Embryonic facial prominence (tissue), 1 donor: ENCODE measurements at regions not wholly inside any gene's neighbourhood (a gene's known extent, or its start where the extent isn't known, plus 50 kb on each side); places are given as distances from the start of the nearest gene placed in this dataset.

Experiments
- DNase-seq: peaks from one replicate; pipeline ENCODE4 v3.0.0-alpha.2; 2016; ENCODE audit errors: extremely low spot score

DNA sequence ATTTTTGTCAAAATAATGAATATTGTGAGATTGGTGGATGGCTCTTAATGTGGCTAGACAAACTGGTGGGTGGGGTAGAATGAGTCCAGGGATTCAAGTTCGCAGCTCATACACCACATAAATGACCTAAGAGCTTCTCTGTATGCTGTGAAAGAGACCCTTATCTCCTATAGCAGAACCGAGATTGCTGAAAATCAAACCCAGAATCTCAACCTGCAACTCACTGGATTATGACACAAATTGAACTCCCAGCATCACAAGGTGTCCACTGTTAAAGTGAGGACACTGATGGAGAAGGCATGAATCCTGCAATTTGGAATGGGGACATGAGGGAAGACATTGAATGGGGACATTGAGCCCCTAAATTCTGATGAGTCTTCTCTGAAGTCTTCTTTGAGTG is 51.3 kb upstream of the CNKSR3 start:
- DNase-seq: no peak

DNA sequence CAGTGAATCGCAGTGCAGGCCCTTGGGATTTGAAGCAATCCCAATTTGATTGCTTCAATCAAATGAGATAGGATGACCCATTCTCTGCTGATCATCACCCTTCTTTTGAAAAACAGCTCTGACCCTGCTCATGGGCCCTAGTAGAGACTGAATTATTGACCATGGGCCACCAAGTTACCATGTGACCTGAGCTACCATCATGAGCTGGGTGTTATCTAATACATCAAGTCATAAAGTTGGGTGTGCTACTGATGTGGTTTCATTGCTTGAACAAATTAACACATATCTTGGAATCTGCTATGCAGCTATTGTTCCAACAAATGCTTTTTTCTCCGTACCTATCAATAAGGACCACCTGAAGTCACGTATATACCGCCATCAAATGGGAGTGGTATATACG is 54.8 kb upstream of the CNKSR3 start:
- no peak for DNase-seq

DNA sequence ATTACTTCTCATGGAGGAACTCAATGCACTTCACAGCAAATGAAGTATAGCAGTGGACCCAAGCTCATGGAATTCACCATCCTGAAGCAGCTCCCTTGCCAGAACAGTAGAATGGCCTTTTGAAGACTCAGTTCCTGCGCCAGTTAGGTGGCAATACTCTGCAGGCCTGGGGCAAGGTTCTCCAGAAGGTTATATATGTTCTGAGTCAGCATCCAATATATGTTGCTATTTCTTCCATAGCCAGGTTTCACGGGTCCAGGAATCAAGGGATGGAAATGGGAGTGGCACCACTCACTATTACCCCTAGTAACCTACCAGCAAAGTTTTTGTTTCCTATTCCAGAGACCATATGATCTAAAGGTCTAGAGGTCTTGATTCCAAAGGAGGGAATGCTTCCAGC is 56.4 kb upstream of the CNKSR3 start:
- no peak for DNase-seq

DNA sequence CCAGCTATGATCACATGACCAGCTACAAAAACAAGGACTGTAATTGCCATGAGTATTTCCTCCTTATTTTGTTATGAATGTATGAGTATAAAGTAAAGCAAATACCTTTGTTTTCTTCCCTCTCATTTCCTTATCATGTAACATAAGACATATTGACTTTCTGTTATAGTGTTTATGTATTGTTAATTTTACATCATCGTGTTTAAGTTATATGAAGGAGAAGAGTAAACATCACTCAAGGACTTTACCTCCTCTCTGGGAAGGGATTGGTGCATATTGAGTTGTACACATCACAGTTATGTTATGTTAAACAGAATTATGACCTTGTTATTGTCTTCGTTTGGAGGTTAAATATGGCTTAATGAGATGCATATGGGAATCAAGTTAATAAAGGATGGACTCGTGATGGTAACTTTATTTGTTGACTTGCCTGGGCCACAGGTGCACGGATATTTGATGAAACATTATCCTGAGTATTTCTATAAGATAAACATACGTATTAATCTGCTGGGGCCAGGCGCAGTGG is 57.3 kb upstream of the CNKSR3 start:
- no peak for DNase-seq

DNA sequence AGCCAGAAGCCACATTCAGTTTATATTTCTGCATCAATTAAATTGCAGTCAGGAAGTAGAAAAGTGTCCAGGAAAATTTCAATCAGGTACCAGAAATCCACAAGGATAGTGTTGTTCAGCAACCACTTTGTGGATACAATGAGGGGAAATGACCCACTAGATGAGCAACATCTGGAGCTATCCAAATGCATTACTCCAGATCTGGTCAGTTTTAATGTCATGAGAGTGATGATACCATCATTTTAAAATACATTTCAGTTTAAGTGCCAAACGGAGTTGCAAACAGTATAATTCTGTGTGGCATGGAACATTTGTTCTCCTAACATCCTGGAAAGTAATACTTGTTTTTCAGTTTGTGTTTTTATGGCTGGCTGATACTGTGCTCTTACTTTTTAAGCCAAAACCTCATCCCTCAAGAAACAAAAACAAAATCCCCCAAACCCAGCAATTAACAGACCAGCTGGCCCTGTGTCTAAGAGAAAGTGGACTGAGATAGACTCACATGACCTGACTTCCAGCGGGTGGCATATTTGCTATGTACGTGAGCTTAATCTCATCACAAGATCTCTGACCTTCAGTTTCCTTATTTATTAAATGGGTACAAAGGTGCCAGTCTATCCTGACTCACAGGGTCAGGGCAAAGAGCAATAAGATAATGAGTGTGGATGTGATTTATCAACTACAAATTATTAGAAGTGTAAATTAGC is 58.8 kb upstream of the CNKSR3 start:
- DNase-seq: no peak

DNA sequence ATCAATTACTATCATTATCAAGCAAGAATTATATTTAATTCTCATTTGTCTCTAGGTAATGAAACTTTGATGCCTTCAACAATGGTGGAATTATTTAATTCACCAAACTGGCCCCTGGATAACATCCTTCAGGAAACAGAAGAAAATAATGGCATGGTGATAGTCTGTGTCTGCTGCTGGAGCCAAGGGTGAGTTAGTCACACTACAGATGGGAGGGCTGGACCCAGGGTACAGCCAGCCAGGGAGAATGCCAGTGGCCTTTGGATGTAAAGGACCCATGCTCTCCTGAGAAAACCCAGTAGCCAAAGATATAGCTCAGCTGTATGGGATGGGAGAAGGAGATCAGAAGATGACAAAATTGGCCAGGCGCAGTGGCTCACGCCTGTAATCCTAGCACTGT is 60.0 kb upstream of the CNKSR3 start:
- DNase-seq: no peak

DNA sequence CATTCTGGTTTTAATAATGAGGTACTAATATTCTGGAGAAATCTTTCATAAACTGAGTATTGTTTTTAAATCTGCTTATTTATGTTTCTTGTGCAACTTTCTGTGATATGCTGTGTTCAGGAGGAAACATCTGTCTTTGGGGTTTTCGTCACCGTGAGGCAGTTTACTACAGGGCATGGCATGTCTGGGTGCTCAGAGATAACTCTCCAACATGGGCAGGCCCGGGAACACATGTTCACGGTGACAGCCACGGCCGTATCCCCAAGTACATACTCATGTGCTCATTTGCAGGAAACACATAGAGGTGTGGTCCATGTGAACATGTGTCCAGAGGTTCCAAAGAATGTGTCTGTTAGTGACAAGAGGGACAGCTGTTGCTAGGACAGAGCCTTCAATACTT is 62.1 kb upstream of the CNKSR3 start:
- DNase-seq: no peak

DNA sequence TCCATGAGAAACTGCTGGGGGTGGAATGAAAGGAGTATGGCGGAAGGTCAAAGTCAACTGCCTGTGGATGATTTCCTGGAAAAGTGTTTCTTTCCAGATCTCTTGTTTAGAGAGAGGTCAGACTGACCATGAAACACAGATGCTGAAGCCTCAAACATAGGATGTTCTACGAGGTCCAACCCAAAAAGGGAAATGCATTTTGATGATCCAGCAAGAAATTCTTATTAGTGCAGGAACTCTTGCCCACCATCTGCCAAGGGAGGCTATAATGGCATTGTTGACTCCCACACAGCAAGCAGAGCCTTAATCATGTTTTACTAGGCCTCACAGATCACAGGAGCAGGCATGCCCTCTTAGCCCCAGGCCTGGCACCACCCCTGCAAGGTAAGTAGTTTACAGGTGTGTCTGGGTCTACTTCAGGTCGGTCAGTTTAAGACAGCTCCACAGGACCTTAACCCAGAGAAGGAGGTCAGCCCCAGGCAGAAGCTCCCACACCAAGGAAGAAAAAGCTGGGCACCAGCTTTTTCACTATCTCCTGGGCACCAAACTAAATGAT is 67.6 kb upstream of the CNKSR3 start:
- no peak for DNase-seq

DNA sequence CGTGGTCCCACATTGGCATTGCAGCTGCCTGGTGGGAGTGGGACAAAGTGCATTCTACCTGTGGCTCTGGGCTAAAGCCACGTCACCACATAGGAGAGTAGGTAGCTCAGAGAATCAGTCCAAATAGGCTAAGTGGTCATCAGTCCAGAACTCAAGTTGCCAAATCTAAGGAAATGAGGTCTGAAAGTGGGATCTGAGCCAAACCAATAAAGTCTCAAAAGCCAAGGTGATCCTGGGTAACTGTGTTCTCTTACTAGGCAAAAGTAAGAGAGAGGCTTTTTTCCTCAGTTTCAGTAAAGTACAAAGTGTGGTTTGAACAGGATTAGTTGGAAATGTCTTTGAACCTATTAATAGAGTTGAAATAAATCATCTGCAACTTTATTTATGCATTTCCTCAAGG is 68.6 kb upstream of the CNKSR3 start:
- no peak for DNase-seq

DNA sequence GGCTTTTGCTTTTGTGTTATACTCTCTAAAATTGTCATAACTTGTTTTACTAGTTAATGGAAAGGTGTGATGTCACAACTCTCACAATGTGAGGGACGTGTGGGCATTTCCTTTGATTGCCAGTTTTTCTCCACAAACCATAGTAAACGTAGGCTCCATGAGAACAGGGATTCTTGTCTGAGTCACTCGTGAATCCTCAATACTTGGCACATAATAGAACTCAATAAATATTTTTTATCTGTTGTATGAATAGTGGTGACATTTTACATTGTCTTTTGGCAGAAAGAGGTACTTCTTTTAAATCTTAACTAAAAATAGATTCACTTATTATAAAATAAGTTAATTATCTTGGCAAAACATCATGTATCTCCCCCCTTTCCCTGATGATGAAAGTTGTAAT is 69.0 kb upstream of the CNKSR3 start:
- no peak for DNase-seq

DNA sequence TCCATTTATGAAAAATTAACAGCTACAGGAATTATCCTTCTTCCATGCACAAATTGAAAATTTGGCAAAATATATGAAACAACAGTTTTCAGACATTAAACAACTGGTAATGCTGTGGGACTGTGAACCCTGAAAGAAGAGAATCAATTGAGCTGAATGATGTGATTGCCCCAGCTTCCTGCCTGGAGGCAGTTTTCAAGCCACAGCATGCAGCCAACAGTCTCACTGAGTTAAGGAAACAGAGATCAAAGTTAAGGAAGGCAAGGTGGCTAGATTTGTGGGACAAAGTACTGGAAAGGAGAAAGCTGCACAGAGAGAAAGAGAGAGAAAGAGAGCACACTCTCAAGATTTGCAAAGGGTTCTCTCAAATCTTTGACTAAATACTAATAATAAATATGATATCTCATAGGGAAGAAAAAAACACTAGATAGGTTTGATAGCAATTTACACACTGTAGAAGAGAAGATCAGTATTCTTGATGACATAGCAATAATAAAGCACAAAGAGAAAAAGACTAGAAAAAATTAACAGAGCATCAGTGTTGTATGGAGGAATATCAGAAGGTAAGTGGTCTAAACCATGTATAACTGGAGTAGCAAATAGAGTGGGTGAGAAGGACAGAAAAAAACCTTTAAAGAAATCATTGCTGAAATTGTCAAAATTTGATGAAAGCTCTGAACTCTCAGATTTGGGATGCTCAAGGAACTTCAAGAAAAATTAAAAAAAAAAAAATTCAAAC is 70.1 kb upstream of the CNKSR3 start:
- no peak for DNase-seq

DNA sequence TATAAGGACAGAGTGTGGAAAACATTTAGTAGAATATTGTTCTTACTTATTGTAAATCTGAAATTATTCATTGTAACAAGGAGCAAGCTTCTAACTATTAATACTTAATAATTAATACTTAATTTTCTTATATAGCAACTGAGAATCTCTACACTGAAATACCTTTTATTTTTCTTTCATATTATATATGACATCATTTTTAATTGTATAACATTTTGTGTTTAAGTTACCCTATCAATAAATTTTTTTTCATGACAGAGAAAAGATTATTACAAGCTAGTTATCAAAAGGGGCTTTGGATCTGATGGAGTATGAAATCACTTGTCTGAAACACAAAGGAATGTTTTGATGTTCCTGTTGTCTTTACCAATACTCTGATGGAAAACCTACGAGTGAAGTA is 72.2 kb upstream of the CNKSR3 start:
- no peak for DNase-seq

DNA sequence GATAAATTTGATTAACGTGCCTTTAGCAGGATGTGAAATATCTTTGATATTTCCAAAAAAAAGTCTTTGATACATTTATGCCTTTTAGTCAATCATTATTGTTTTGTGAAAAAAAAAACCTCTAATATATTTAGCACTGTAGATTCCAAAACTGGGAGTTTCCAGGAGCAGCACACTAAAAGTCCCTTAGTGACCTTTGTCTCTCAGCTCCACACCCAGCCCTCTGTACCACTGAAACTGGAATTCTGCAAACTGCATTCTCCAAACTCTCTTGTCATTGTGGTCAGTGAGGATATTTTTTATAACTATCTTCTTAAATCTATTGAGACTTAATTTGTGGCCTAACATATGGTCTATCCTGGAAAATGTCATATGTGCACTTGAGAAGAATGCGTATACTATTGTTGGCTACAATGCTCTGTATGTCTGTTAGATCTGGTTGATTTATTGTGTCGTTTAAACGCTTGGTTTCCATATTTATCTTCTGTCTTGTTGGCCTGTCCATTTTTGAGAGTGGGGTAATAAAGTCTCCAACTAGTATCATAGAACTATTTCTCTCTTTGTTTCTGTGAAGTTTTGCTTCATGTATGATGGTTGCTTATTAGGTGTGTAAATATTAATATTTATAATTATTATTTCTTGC is 73.2 kb upstream of the CNKSR3 start:
- no peak for DNase-seq

DNA sequence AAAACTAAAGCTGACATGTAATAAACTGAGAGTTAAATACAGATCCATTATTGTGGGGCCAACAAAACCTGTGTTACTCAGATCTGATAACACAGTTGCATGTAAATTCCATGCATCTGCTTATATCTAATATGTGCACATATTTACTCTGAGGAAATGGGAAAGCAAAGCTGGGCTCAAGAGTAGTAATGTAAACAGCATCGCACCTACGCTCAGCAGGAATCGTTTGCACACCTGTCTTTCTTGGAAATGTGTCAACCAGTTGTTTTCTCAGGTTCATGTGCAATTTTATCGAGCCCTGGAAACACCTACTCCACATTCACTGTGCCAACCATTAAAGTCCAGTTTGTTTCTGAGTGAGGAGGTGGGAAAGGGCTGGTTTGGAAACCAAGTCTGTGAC is 80.3 kb upstream of the CNKSR3 start:
- DNase-seq: no peak

DNA sequence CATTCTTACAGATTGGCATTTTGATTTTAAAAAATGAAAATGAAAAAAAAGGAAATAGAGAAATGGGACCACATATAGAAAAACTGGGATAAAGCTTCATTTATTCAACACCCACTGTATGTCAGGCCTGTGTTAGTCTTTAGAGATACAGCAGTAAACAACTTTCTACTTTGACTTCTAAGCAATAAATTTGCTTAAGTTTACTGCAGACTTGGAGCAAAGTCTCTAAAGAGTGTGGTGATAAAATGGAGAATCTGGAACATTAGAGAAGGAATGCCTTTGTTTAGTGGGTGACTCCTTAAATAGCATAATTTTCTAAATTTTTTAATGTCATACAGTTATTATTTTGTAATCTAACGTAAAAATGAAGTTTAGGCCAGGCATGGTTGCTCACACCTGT is 80.7 kb upstream of the CNKSR3 start:
- DNase-seq: no peak

DNA sequence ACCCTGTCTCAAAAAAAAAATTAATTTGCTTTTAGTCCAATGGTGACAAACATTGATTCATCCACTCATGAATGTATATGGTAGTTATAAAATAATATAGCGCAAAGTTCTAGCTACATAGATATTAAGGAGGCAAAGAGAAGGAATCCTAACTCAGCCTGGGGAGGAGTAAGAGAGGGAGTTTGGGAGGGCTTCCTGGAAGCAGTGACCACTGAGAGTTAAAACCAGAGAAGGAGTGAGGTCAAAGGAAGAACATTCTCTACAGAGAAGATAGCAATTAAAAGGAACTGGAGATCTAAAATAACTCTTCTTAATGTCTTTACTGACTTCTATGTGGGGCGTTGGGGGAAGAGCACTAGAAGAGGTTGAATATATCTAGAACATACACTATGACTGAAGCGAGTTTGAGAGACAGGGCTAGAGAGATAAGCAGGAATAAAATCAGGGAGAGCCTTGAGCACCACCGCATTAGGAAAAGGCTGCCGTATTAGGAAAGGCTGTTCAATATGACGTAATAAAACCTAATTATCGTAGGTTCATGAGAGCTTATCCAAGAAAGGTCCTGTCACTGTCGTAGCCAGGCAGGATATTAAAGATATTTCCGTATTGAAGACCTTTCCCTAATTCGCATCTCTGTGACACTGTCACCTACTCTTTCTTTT is 81.8 kb upstream of the CNKSR3 start:
- no peak for DNase-seq

DNA sequence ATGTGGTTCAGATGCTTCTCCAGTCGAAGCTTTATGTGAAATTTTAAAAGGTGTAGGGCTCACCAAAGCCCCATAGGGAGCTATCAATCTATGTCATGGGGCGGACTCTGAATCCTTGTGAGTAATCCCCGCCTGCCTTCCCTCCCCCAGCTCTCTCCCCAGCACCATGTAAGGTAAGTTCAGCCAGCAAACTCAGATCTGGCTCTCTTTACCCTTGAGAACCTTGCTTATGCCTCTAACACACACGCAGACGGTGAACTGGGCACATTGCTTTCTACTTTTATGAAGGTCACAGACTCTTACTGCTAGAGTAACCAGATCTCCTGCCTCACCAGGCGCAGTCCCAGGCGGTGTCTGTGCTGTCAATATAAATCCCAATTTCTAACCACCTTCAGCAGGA is 82.6 kb upstream of the CNKSR3 start:
- DNase-seq: no peak

DNA sequence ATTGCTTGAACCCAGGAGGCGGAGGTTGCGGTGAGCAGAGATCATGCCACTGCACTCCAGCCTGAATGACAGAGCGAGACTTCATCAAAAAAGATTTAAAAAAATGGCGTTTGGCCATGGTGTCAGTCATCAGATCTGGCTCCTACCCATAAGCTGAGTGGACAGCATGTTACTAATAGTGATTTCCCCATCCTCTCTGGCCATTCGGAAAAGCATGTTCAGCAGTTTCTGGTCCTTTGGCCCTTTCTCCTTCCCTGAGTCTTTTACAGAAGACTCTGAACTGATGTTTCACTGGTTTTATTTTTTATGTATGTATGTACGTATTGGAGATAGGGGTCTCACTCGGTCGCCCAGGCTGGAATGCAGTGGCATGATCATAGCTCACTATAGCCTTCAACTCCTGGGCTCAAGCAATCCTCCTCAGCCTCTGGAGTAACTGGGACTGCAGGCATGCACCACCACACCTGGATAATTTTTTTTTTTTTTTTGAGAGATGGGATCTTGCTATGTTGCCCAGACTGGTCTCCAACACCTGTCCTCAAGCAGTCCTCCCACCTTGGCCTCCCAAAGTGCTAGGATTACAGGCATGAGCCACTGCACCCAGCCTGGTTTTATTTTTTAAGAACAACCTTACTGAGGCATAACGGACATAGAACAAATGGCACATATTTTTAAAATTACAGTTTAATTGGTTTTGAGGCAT is 84.2 kb upstream of the CNKSR3 start:
- DNase-seq: no peak

DNA sequence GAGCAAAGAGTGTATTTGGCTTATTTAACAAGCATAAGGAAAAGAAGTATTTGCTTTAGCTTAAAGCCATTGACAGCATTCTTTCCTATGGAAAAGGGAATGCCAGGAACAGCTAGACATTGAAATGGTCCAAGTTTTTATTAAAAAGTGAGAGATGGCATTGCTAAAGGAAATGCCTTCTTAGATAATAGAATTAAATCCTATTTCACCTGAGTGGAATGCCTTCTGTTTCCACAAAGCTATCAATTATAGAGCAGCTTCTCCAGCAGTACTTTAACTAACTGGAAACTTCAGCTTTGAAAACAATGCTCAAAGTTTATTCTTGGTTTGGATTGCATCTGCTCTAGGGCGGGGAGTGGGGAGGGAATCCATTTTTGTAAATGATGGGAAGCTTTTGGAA is 85.1 kb upstream of the CNKSR3 start:
- peak; percentile 42 for DNase-seq

DNA sequence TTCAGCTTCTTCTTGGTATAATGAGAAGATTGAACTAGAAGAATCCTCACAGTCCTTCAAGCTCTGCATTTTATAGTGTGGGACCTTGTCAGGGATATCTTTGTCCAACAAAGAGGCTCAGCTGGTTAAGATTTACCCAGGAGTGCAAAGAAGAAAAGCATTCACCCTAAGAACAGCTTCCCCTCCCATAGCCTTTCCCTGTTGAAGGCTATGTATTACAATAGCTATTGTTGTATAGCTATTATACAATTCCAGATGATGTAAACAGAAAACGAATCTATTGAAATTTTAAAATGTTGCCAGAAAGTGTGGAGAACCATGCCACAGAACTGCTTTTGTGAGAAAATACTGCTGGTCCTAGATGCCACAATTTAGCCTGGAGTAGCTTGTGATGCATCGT is 85.5 kb upstream of the CNKSR3 start:
- DNase-seq: no peak

DNA sequence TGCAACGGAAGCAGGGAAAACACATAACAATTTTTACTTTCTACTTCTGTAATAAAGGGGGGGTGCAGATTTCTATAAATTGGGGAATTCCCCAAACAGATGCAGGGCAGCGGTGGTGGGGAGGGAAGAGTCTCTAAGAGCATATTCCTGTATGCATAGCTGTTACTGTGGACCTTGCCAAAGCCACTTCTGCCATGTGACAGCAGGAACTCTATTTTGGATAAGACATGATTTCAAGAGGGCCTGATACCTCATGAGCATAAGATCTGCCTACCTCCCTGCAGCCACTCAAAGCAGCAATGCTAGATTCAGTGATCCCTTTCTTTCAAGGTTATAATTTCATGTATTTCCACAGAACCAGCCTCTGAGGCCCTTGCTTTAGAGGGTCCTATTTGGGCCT is 86.2 kb upstream of the CNKSR3 start:
- no peak for DNase-seq

DNA sequence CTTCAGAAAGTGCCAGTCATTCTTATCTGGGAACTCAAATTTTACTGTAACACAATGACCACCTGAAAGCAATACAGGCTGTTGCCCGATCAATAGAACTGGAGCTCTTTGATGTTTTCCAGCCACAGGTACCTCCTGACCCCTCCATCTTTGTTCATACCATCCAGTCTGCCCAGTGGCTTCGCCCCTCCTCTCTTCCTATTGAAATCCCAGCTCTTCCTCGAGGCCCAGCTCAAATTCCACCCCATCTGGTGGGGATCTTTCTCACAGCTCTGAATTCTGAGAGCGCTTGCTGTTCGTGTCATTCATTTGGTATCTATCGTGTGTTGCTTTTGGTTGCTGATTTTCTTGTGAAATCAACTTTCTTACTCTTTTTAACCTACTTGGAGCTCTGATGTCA is 87.9 kb upstream of the CNKSR3 start:
- no peak for DNase-seq
